Kidney epithelial cell (primary cell): ENCODE measurements at regions not wholly inside any gene's neighbourhood (a gene's known extent, or its start where the extent isn't known, plus 50 kb on each side); places are given as distances from the start of the nearest gene placed in this dataset.

Experiments used
- DNase-seq: peaks from one replicate; pipeline ENCODE4 v3.0.0-alpha.2; 2010; ENCODE audit warnings: low read depth
- H3K27me3 ChIP-seq: 2 replicates; pipeline ENCODE4 v1.6.0; 2011; ENCODE audit warnings: low read length; ENCODE audit not compliant: control insufficient read depth, insufficient read depth
- H3K36me3 ChIP-seq: 2 replicates; pipeline ENCODE4 v1.5.1; 2011; ENCODE audit warnings: low read length; ENCODE audit not compliant: control insufficient read depth, insufficient read depth
- H3K4me3 ChIP-seq: 2 replicates; pipeline ENCODE4 v1.5.1; 2011; ENCODE audit warnings: low read depth, mild to moderate bottlenecking, control low read depth, low read length
- CTCF ChIP-seq: IDR thresholded peaks from 2 replicates; pipeline ENCODE4 v1.5.1; 2011; ENCODE audit warnings: mild to moderate bottlenecking, moderate library complexity, low read length, control low read depth, inconsistent platforms; ENCODE audit not compliant: insufficient read depth, poor library complexity, severe bottlenecking

- Histone ChIP-seq H3K4me3 (no peak overlapping the region), H3K36me3 (no peaks in the 10 kb centered on the region), H3K27me3 (no peaks in the 10 kb centered on the region)
- no peak for DNase-seq
- no peak for TF ChIP-seq CTCF
Measured at GRCh38 chr13:22655106-22655852, 525.5 kb upstream of the SGCG start.

- H3K27me3 ChIP-seq, result no peaks in the 10 kb centered on the region
- TF ChIP-seq CTCF, result no peak
Measured at GRCh38 chr13:22662771-22663170, 518.0 kb upstream of the SGCG start.

GRCh38 chr13:22665506-22665905 lies 515.3 kb upstream of the SGCG start:
- Histone ChIP-seq H3K27me3 (no peaks in the 10 kb centered on the region), H3K36me3 (no peaks in the 10 kb centered on the region), H3K4me3 (no peak overlapping the region)
- TF ChIP-seq CTCF, result no peak
- DNase-seq, result no peak

More at GRCh38 chr13:22662771-22663170, 518.0 kb upstream of the SGCG start:
- Histone ChIP-seq H3K4me3 (no peak overlapping the region), H3K36me3 (no peaks in the 10 kb centered on the region)
- no peak for DNase-seq

- no peaks in the 10 kb centered on the region for H3K27me3 ChIP-seq
- no peak overlapping the region for H3K4me3 ChIP-seq
- H3K36me3 ChIP-seq, result no peaks in the 10 kb centered on the region
- DNase-seq, result no peak
- TF ChIP-seq CTCF, result no peak
Measured at GRCh38 chr13:22690756-22691155, 490.0 kb upstream of the SGCG start.

GRCh38 chr13:22693691-22694090 lies 487.1 kb upstream of the SGCG start:
- Histone ChIP-seq H3K27me3 (no peaks in the 10 kb centered on the region), H3K4me3 (no peak overlapping the region), H3K36me3 (no peaks in the 10 kb centered on the region)
- no peak for TF ChIP-seq CTCF
- no peak for DNase-seq

GRCh38 chr13:22696433-22696832 lies 484.3 kb upstream of the SGCG start:
- no peak overlapping the region for H3K4me3 ChIP-seq
- TF ChIP-seq CTCF, result no peak
- H3K27me3 ChIP-seq, result no peaks in the 10 kb centered on the region

More at GRCh38 chr13:22696433-22696832, 484.3 kb upstream of the SGCG start:
- DNase-seq, result no peak
- H3K36me3 ChIP-seq, result no peaks in the 10 kb centered on the region
